ENCODE measurements at regions not wholly inside any gene's neighbourhood (a gene's known extent, or its start where the extent isn't known, plus 50 kb on each side); places are given as distances from the start of the nearest gene placed in this dataset.

GRCh38 chr15:93563218-93563617 is 474.2 kb upstream of the RGMA start:
- Histone ChIP-seq H2AFZ (ENCODE audit: low read depth) (no peak overlapping the region), H3K4me2 (no peak overlapping the region), H3F3A (replicated peaks; ENCODE audit: insufficient read depth) (no peaks in the 10 kb centered on the region), H3K4me3 (ENCODE audit: low read depth in 2 of 2, low read length in 1 of 2) (no peak overlapping the region), H3K27me3 (ENCODE audit: insufficient read depth) (no peaks in the 10 kb centered on the region), H4K20me1 (ENCODE audit: insufficient read depth) (no peaks in the 10 kb centered on the region), H3K9me3 (no peaks in the 10 kb centered on the region), H3K9ac (no peak overlapping the region), H3K27ac (ENCODE audit: low read depth in 2 of 2, low read length in 1 of 2) (no peak overlapping the region), H3K9me2 (no peaks in the 10 kb centered on the region), H3K36me3 (replicated peaks in 1 of 2; ENCODE audit: control insufficient read depth in 1 of 2, insufficient read depth in 2 of 2, low read length in 1 of 2) (no peaks in the 10 kb centered on the region), H3K79me2 (ENCODE audit: insufficient read depth) (no peaks in the 10 kb centered on the region), H3K4me1 (ENCODE audit: control insufficient read depth in 1 of 2, insufficient read depth in 2 of 2, low read depth in 1 of 2, low read length in 1 of 2) (no peaks in the 10 kb centered on the region)
- ChIA-PET POLR2A (no interaction called here), CTCF (interaction anchor here (1.0 kb wide), 1 partner anchor 17 kb away, joined by 3 read pairs; no protein-coding TSS in a partner anchor)
- 22% methylated on average over 8 of the region's 8 CpGs for WGBS (ENCODE audit: low lambda C conversion rate)
- no peak for TF ChIP-seq CTCF (IDR thresholded peaks at IDR 0.05)
- no peak for DNase-seq

DNA sequence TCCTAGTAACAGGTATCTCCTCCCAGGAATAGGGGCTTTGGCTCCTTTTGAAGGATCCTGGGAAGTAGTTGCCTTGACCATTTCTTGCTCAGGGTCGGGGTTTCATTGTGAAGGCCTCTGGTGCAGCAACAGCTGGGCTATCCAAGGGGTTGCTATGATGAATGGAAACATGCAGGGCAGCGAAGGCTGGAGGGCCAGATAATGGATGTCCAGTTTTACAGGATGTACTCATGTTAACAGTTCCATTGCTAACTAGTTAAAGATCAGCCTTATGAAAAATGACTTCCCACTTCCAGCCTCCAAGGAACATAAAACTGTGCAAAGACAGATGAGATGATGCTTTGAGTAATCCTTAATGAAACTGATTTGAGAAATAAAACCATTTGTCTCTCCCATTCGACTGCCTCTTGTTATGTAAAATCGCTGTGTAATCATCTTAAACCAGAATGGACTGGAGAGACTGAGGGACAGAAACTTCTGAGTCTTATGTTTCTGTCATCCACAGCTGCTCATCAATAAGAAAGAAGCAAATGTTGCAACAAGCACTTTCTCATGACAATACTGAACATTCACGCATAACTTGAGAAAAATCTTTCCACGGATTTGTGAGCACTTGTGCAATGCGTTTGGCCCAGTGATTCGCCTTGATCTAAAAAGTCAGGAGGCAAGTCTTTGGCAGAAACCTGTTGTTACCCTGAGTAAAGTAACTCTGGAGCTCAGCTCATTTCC is 473.5 kb upstream of the RGMA start:
- H3K27me3 ChIP-seq (ENCODE audit: insufficient read depth) = no peaks in the 10 kb centered on the region
- no peak overlapping the region for H3K4me3 ChIP-seq (ENCODE audit: low read depth in 2 of 2, low read length in 1 of 2)
- H2AFZ ChIP-seq (ENCODE audit: low read depth) = no peak overlapping the region
- no peak for DNase-seq
- no peak overlapping the region for H3K4me2 ChIP-seq
- POLR2A ChIA-PET = no interaction called here
- H3K36me3 ChIP-seq (replicated peaks in 1 of 2; ENCODE audit: control insufficient read depth in 1 of 2, insufficient read depth in 2 of 2, low read length in 1 of 2) = no peaks in the 10 kb centered on the region
- no peak overlapping the region for H3K9ac ChIP-seq
- no peaks in the 10 kb centered on the region for H3K9me2 ChIP-seq
- CTCF ChIA-PET = no interaction called here
- no peaks in the 10 kb centered on the region for H4K20me1 ChIP-seq (ENCODE audit: insufficient read depth)
- H3K9me3 ChIP-seq = no peaks in the 10 kb centered on the region
- no peak overlapping the region for H3K27ac ChIP-seq (ENCODE audit: low read depth in 2 of 2, low read length in 1 of 2)
- 26% methylated on average over 8 of the region's 8 CpGs for WGBS (ENCODE audit: low lambda C conversion rate)
- TF ChIP-seq CHD2 (IDR thresholded peaks at IDR 0.05; ENCODE audit: low read length, partially characterized antibody) (no peak), YY1 (IDR thresholded peaks at IDR 0.05; ENCODE audit: low read depth) (no peak), CTCF (IDR thresholded peaks at IDR 0.05) (no peak), TCF12 (IDR thresholded peaks at IDR 0.05) (no peak), JUND (IDR thresholded peaks at IDR 0.05) (no peak), MAX (IDR thresholded peaks at IDR 0.05; ENCODE audit: low read depth) (no peak), FOXJ3 (CRISPR knock-in tag; IDR thresholded peaks at IDR 0.05) (no peak), GATA2 (CRISPR knock-in tag; IDR thresholded peaks at IDR 0.05) (no peak), GABPA (IDR thresholded peaks at IDR 0.05; ENCODE audit: low read depth) (no peak), RXRA (IDR thresholded peaks at IDR 0.05; ENCODE audit: borderline replicate concordance, low read depth) (no peak)
- TF ChIP-seq, protein P1, sequence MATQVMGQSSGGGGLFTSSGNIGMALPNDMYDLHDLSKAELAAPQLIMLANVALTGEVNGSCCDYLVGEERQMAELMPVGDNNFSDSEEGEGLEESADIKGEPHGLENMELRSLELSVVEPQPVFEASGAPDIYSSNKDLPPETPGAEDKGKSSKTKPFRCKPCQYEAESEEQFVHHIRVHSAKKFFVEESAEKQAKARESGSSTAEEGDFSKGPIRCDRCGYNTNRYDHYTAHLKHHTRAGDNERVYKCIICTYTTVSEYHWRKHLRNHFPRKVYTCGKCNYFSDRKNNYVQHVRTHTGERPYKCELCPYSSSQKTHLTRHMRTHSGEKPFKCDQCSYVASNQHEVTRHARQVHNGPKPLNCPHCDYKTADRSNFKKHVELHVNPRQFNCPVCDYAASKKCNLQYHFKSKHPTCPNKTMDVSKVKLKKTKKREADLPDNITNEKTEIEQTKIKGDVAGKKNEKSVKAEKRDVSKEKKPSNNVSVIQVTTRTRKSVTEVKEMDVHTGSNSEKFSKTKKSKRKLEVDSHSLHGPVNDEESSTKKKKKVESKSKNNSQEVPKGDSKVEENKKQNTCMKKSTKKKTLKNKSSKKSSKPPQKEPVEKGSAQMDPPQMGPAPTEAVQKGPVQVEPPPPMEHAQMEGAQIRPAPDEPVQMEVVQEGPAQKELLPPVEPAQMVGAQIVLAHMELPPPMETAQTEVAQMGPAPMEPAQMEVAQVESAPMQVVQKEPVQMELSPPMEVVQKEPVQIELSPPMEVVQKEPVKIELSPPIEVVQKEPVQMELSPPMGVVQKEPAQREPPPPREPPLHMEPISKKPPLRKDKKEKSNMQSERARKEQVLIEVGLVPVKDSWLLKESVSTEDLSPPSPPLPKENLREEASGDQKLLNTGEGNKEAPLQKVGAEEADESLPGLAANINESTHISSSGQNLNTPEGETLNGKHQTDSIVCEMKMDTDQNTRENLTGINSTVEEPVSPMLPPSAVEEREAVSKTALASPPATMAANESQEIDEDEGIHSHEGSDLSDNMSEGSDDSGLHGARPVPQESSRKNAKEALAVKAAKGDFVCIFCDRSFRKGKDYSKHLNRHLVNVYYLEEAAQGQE (IDR thresholded peaks at IDR 0.05; ENCODE audit: low read depth, low read length) = no peak
- TF ChIP-seq, protein P2, sequence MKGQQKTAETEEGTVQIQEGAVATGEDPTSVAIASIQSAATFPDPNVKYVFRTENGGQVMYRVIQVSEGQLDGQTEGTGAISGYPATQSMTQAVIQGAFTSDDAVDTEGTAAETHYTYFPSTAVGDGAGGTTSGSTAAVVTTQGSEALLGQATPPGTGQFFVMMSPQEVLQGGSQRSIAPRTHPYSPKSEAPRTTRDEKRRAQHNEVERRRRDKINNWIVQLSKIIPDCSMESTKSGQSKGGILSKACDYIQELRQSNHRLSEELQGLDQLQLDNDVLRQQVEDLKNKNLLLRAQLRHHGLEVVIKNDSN (IDR thresholded peaks at IDR 0.05; ENCODE audit: borderline replicate concordance, low read depth) = no peak
- no peaks in the 10 kb centered on the region for H3K4me1 ChIP-seq (ENCODE audit: control insufficient read depth in 1 of 2, insufficient read depth in 2 of 2, low read depth in 1 of 2, low read length in 1 of 2)
- H3K79me2 ChIP-seq (ENCODE audit: insufficient read depth) = no peaks in the 10 kb centered on the region
- no peaks in the 10 kb centered on the region for H3F3A ChIP-seq (replicated peaks; ENCODE audit: insufficient read depth)

All from SK-N-SH (cell line).